HG03045 (cell line): ENCODE measurements at regions not wholly inside any gene's neighbourhood (a gene's known extent, or its start where the extent isn't known, plus 50 kb on each side); places are given as distances from the start of the nearest gene placed in this dataset.

Source experiments
- ATAC-seq: cut with Tn5 transposase; IDR thresholded peaks from one replicate; pipeline ENCODE4 v1.9.1; 2021; ENCODE audit warnings: mild to moderate bottlenecking, moderate library complexity; ENCODE audit not compliant: unreplicated experiment

- no peak for ATAC-seq
These were observed 137.0 kb upstream of the LIPC start for GRCh38 chr15:58294681-58295254.

GRCh38 chr15:58295637-58296215 lies 136.1 kb upstream of the LIPC start:
- ATAC-seq, result no peak

GRCh38 chr15:58296276-58296675 lies 135.5 kb upstream of the LIPC start:
- ATAC-seq, result no peak

- ATAC-seq, result no peak
These were observed 134.2 kb upstream of the LIPC start for GRCh38 chr15:58297639-58298038.

GRCh38 chr15:58298879-58299850 lies 132.6 kb upstream of the LIPC start:
- no peak for ATAC-seq

GRCh38 chr15:58302832-58303231 lies 129.0 kb upstream of the LIPC start:
- ATAC-seq, result no peak

- ATAC-seq, result no peak
These were observed 128.6 kb upstream of the LIPC start for GRCh38 chr15:58303236-58303635.

- no peak for ATAC-seq
These were observed 125.0 kb upstream of the LIPC start for GRCh38 chr15:58306591-58307312.

- no peak for ATAC-seq
These were observed 124.4 kb upstream of the LIPC start for GRCh38 chr15:58307313-58307961.

GRCh38 chr15:58308742-58309355 lies 122.9 kb upstream of the LIPC start:
- no peak for ATAC-seq

- no peak for ATAC-seq
These were observed 121.5 kb upstream of the LIPC start for GRCh38 chr15:58309963-58310928.

GRCh38 chr15:58311556-58311955 lies 120.2 kb upstream of the LIPC start:
- no peak for ATAC-seq

GRCh38 chr15:58312031-58312430 lies 119.8 kb upstream of the LIPC start:
- no peak for ATAC-seq

GRCh38 chr15:58313304-58313703 lies 118.5 kb upstream of the LIPC start:
- no peak for ATAC-seq

- no peak for ATAC-seq
These were observed 117.8 kb upstream of the LIPC start for GRCh38 chr15:58313810-58314592.

GRCh38 chr15:58314593-58315216 lies 117.1 kb upstream of the LIPC start:
- no peak for ATAC-seq

- no peak for ATAC-seq
These were observed 113.3 kb upstream of the LIPC start for GRCh38 chr15:58318517-58318916.

- no peak for ATAC-seq
These were observed 110.8 kb upstream of the LIPC start for GRCh38 chr15:58321034-58321433.
